Adrenal gland (tissue), 5 donors: ENCODE measurements at regions not wholly inside any gene's neighbourhood (a gene's known extent, or its start where the extent isn't known, plus 50 kb on each side); places are given as distances from the start of the nearest gene placed in this dataset.

Experiments
- CTCF ChIP-seq, 6 experiments: fragments of 450-650 bp in 4 of 6; fragments of 200-600 bp in 2 of 6; sonication (generic) in 1 of 6; IDR thresholded peaks; 1 replicate in 5 of 6; 2 replicates in 1 of 6; pipeline versions ENCODE4 v1.5.1 to v1.8.0; 2016 to 2021; ENCODE audit warnings: antibody characterized with exemption in 6 of 6, mild to moderate bottlenecking in 2 of 6, moderate library complexity in 1 of 6
- POLR2A ChIP-seq, 2 donors: fragments of 450-650 bp; IDR thresholded peaks; one replicate each; pipeline ENCODE4 v1.6.1; 2017; ENCODE audit warnings: antibody characterized with exemption in 2 of 2, mild to moderate bottlenecking in 2 of 2, moderate library complexity in 1 of 2
- donor health status: DM: no; HTN: no; CAD: no.

GRCh38 chr11:97279341-97279740, 889.5 kb downstream of the JRKL start:
- TF ChIP-seq CTCF (IDR thresholded peaks at IDR 0.05): no peak
- TF ChIP-seq POLR2A (IDR thresholded peaks at IDR 0.05): no peak
